ENCODE measurements at regions not wholly inside any gene's neighbourhood (a gene's known extent, or its start where the extent isn't known, plus 50 kb on each side); places are given as distances from the start of the nearest gene placed in this dataset.
A peak's percentile ranks its signal among the peaks of the same experiment; 100 is the strongest.

- no peak overlapping the region for H3K4me3 Mint-ChIP-seq
- no peak overlapping the region for H3K27ac Mint-ChIP-seq
- H3K27me3 Mint-ChIP-seq = peaks cover 42% of the 10 kb centered on the region
- ATAC-seq (no peak), DNase-seq (no peak)
- H3K4me1 Mint-ChIP-seq = no peaks in the 10 kb centered on the region
- H3K9me3 Mint-ChIP-seq = no peaks in the 10 kb centered on the region
Measured at GRCh38 chr9:1701113-1701512, 314.0 kb upstream of the SMARCA2 start.

- no peaks in the 10 kb centered on the region for H3K9me3 Mint-ChIP-seq
- ATAC-seq (no peak), DNase-seq (no peak)
- H3K4me1 Mint-ChIP-seq = no peaks in the 10 kb centered on the region
- peaks cover 56% of the 10 kb centered on the region for H3K27me3 Mint-ChIP-seq
- H3K27ac Mint-ChIP-seq = no peak overlapping the region
- no peak overlapping the region for H3K4me3 Mint-ChIP-seq
Measured at GRCh38 chr9:1702701-1703100, 312.4 kb upstream of the SMARCA2 start.

- DNase-seq (no peak), ATAC-seq (no peak)
- H3K27ac Mint-ChIP-seq = no peak overlapping the region
- H3K4me1 Mint-ChIP-seq = no peaks in the 10 kb centered on the region
- H3K4me3 Mint-ChIP-seq = no peak overlapping the region
- H3K27me3 Mint-ChIP-seq = peaks cover 29% of the 10 kb centered on the region
- no peaks in the 10 kb centered on the region for H3K9me3 Mint-ChIP-seq
Measured at GRCh38 chr9:1707291-1707690, 307.9 kb upstream of the SMARCA2 start.

GRCh38 chr9:1708219-1708618 lies 306.9 kb upstream of the SMARCA2 start:
- Mint-ChIP-seq H3K9me3 (no peaks in the 10 kb centered on the region), H3K27ac (no peak overlapping the region), H3K4me3 (no peak overlapping the region), H3K4me1 (no peaks in the 10 kb centered on the region), H3K27me3 (peaks cover 26% of the 10 kb centered on the region)
- DNase-seq (no peak), ATAC-seq (no peak)

GRCh38 chr9:1709347-1709746 lies 305.8 kb upstream of the SMARCA2 start:
- no peak overlapping the region for H3K4me3 Mint-ChIP-seq
- H3K9me3 Mint-ChIP-seq = no peaks in the 10 kb centered on the region
- no peak for ATAC-seq
- H3K27me3 Mint-ChIP-seq = peaks cover 21% of the 10 kb centered on the region
- H3K4me1 Mint-ChIP-seq = no peaks in the 10 kb centered on the region
- no peak overlapping the region for H3K27ac Mint-ChIP-seq
- DNase-seq = no peak

- H3K27me3 Mint-ChIP-seq = peaks cover 16% of the 10 kb centered on the region
- H3K4me3 Mint-ChIP-seq = no peak overlapping the region
- no peaks in the 10 kb centered on the region for H3K9me3 Mint-ChIP-seq
- H3K27ac Mint-ChIP-seq = no peak overlapping the region
- no peaks in the 10 kb centered on the region for H3K4me1 Mint-ChIP-seq
- DNase-seq (no peak), ATAC-seq (no peak)
Measured at GRCh38 chr9:1712861-1713450, 302.2 kb upstream of the SMARCA2 start.

- Mint-ChIP-seq H3K4me1 (no peaks in the 10 kb centered on the region), H3K27me3 (peaks cover 17% of the 10 kb centered on the region)
Measured at GRCh38 chr9:1713841-1714240, 301.3 kb upstream of the SMARCA2 start.

GRCh38 chr9:1717882-1718281 lies 297.3 kb upstream of the SMARCA2 start:
- H3K27ac Mint-ChIP-seq = no peak overlapping the region
- DNase-seq (no peak), ATAC-seq (no peak)
- H3K27me3 Mint-ChIP-seq = peaks cover 21% of the 10 kb centered on the region
- no peak overlapping the region for H3K4me3 Mint-ChIP-seq
- no peaks in the 10 kb centered on the region for H3K9me3 Mint-ChIP-seq
- H3K4me1 Mint-ChIP-seq = no peaks in the 10 kb centered on the region

More at GRCh38 chr9:1713841-1714240, 301.3 kb upstream of the SMARCA2 start:
- ATAC-seq (no peak), DNase-seq (no peak)
- Mint-ChIP-seq H3K27ac (no peak overlapping the region), H3K4me3 (no peak overlapping the region), H3K9me3 (no peaks in the 10 kb centered on the region)

GRCh38 chr9:1718836-1719235 lies 296.3 kb upstream of the SMARCA2 start:
- H3K9me3 Mint-ChIP-seq = no peaks in the 10 kb centered on the region
- peaks cover 28% of the 10 kb centered on the region for H3K27me3 Mint-ChIP-seq
- DNase-seq (no peak), ATAC-seq (no peak)
- H3K27ac Mint-ChIP-seq = no peak overlapping the region
- H3K4me1 Mint-ChIP-seq = no peaks in the 10 kb centered on the region
- no peak overlapping the region for H3K4me3 Mint-ChIP-seq

- DNase-seq (no peak), ATAC-seq (no peak)
- H3K4me3 Mint-ChIP-seq = no peak overlapping the region
- peaks cover 17% of the 10 kb centered on the region for H3K27me3 Mint-ChIP-seq
- no peaks in the 10 kb centered on the region for H3K9me3 Mint-ChIP-seq
- H3K4me1 Mint-ChIP-seq = no peaks in the 10 kb centered on the region
- no peak overlapping the region for H3K27ac Mint-ChIP-seq
Measured at GRCh38 chr9:1721196-1721595, 294.0 kb upstream of the SMARCA2 start.

- peaks cover 17% of the 10 kb centered on the region for H3K27me3 Mint-ChIP-seq
- H3K4me1 Mint-ChIP-seq = no peaks in the 10 kb centered on the region
- no peak overlapping the region for H3K27ac Mint-ChIP-seq
- H3K9me3 Mint-ChIP-seq = no peaks in the 10 kb centered on the region
- ATAC-seq (no peak), DNase-seq (no peak)
- no peak overlapping the region for H3K4me3 Mint-ChIP-seq
Measured at GRCh38 chr9:1722404-1722803, 292.7 kb upstream of the SMARCA2 start.

- H3K27me3 Mint-ChIP-seq = peaks cover 23% of the 10 kb centered on the region
- H3K27ac Mint-ChIP-seq = no peak overlapping the region
- no peaks in the 10 kb centered on the region for H3K4me1 Mint-ChIP-seq
- ATAC-seq = no peak
- no peaks in the 10 kb centered on the region for H3K9me3 Mint-ChIP-seq
- DNase-seq = no peak
- H3K4me3 Mint-ChIP-seq = no peak overlapping the region
Measured at GRCh38 chr9:1723522-1724015, 291.6 kb upstream of the SMARCA2 start.

- Mint-ChIP-seq H3K27ac (no peak overlapping the region), H3K4me1 (no peaks in the 10 kb centered on the region), H3K9me3 (no peaks in the 10 kb centered on the region), H3K27me3 (peaks cover 30% of the 10 kb centered on the region), H3K4me3 (no peak overlapping the region)
- DNase-seq (peak in 1 of 2 donors; percentile 3), ATAC-seq (peak; percentile 45)
Measured at GRCh38 chr9:1726993-1727759, 288.0 kb upstream of the SMARCA2 start.

- Mint-ChIP-seq H3K4me1 (no peaks in the 10 kb centered on the region), H3K9me3 (no peaks in the 10 kb centered on the region), H3K4me3 (no peak overlapping the region), H3K27ac (no peak overlapping the region), H3K27me3 (peaks cover 23% of the 10 kb centered on the region)
- DNase-seq = no peak
- no peak for ATAC-seq
Measured at GRCh38 chr9:1729631-1730030, 285.5 kb upstream of the SMARCA2 start.

GRCh38 chr9:1732670-1733069 lies 282.5 kb upstream of the SMARCA2 start:
- Mint-ChIP-seq H3K27ac (no peak overlapping the region), H3K4me1 (no peaks in the 10 kb centered on the region), H3K27me3 (peaks cover 29% of the 10 kb centered on the region), H3K9me3 (no peaks in the 10 kb centered on the region), H3K4me3 (no peak overlapping the region)
- DNase-seq (no peak), ATAC-seq (no peak)

GRCh38 chr9:1738511-1739100 lies 276.5 kb upstream of the SMARCA2 start:
- H3K4me3 Mint-ChIP-seq = no peak overlapping the region
- ATAC-seq (no peak), DNase-seq (no peak)
- H3K9me3 Mint-ChIP-seq = no peaks in the 10 kb centered on the region
- no peaks in the 10 kb centered on the region for H3K4me1 Mint-ChIP-seq
- H3K27me3 Mint-ChIP-seq = peaks cover 9% of the 10 kb centered on the region
- no peak overlapping the region for H3K27ac Mint-ChIP-seq
